Endothelial cell of umbilical vein (primary cell): ENCODE measurements at regions not wholly inside any gene's neighbourhood (a gene's known extent, or its start where the extent isn't known, plus 50 kb on each side); places are given as distances from the start of the nearest gene placed in this dataset.

Experiments
- EZH2 ChIP-seq: IDR thresholded peaks from 2 replicates; pipeline ENCODE4 v1.6.1; 2012; ENCODE audit warnings: borderline replicate concordance, low read depth, mild to moderate bottlenecking, moderate library complexity, low read length, inconsistent platforms; ENCODE audit not compliant: severe bottlenecking
- FOS ChIP-seq: IDR thresholded peaks from 2 replicates; pipeline ENCODE4 v1.6.1; 2011; ENCODE audit warnings: mild to moderate bottlenecking, low read length, moderate library complexity, borderline replicate concordance; ENCODE audit not compliant: insufficient read depth
- GATA2 ChIP-seq: IDR thresholded peaks from 2 replicates; pipeline ENCODE4 v1.7.0; 2011; ENCODE audit warnings: low read depth, mild to moderate bottlenecking, moderate library complexity, mixed read lengths, low read length; ENCODE audit not compliant: insufficient read length, insufficient read depth
- JUN ChIP-seq: IDR thresholded peaks from 2 replicates; pipeline ENCODE4 v1.6.1; 2011; ENCODE audit warnings: borderline replicate concordance, low read depth; ENCODE audit not compliant: insufficient read length, insufficient read depth
- MAX ChIP-seq: IDR thresholded peaks from 2 replicates; pipeline ENCODE4 v1.6.1; 2011; ENCODE audit not compliant: insufficient read depth, insufficient read length
- MYC ChIP-seq: IDR thresholded peaks from one replicate; pipeline ENCODE4 v1.6.1; 2011; ENCODE audit warnings: mild to moderate bottlenecking, low read depth, low read length
- POLR2A ChIP-seq: IDR thresholded peaks from 2 replicates; pipeline ENCODE4 v1.6.1; 2012; ENCODE audit warnings: low read depth, mild to moderate bottlenecking, control low read depth, low read length
- POLR2AphosphoS5 ChIP-seq: IDR thresholded peaks from 2 replicates; pipeline ENCODE4 v1.6.1; 2012; ENCODE audit warnings: low read depth, mild to moderate bottlenecking, control low read depth, low read length, moderate library complexity; ENCODE audit not compliant: insufficient read depth
- TF ChIP-seq, protein P1 (sequence below), 2 donors: IDR thresholded peaks; 1 replicate in 1 of 2; 2 replicates in 1 of 2; pipeline ENCODE4 v1.5.1; 2011; ENCODE audit warnings: low read length in 2 of 2, mild to moderate bottlenecking in 2 of 2, moderate library complexity in 2 of 2, control low read depth in 1 of 2, inconsistent platforms in 1 of 2, low read depth in 1 of 2; ENCODE audit not compliant: insufficient read depth in 1 of 2; ENCODE audit errors: extremely low read depth in 1 of 2

GRCh38 chr2:217049422-217049821 lies 189.6 kb upstream of the TNP1 start:
- TF ChIP-seq, protein P1, sequence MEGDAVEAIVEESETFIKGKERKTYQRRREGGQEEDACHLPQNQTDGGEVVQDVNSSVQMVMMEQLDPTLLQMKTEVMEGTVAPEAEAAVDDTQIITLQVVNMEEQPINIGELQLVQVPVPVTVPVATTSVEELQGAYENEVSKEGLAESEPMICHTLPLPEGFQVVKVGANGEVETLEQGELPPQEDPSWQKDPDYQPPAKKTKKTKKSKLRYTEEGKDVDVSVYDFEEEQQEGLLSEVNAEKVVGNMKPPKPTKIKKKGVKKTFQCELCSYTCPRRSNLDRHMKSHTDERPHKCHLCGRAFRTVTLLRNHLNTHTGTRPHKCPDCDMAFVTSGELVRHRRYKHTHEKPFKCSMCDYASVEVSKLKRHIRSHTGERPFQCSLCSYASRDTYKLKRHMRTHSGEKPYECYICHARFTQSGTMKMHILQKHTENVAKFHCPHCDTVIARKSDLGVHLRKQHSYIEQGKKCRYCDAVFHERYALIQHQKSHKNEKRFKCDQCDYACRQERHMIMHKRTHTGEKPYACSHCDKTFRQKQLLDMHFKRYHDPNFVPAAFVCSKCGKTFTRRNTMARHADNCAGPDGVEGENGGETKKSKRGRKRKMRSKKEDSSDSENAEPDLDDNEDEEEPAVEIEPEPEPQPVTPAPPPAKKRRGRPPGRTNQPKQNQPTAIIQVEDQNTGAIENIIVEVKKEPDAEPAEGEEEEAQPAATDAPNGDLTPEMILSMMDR (IDR thresholded peaks at IDR 0.05; ENCODE audit: extremely low read depth in 1 of 2, insufficient read depth in 1 of 2, low read depth in 1 of 2, low read length in 2 of 2) = no peak
- TF ChIP-seq POLR2A (no peak), EZH2 (no peak), FOS (no peak), MAX (no peak), POLR2AphosphoS5 (no peak), JUN (no peak), GATA2 (no peak), MYC (no peak)
